CD14-positive monocyte (primary cell): ENCODE measurements at regions not wholly inside any gene's neighbourhood (a gene's known extent, or its start where the extent isn't known, plus 50 kb on each side); places are given as distances from the start of the nearest gene placed in this dataset.

ENCODE experiments used
- DNase-seq, 3 donors: peaks; one replicate each; pipeline ENCODE4 v3.0.0-alpha.2; 2011 to 2022
- H2AFZ ChIP-seq: 2 replicates; pipeline ENCODE4 v1.6.0; 2012; ENCODE audit warnings: mild to moderate bottlenecking, low read depth, low read length, inconsistent platforms; ENCODE audit not compliant: insufficient read depth, poor library complexity, severe bottlenecking
- H3K27ac ChIP-seq, 2 donors: 1 replicate in 1 of 2; 2 replicates in 1 of 2; pipeline ENCODE4 v1.5.1; 2012 to 2013; ENCODE audit warnings: low read length in 2 of 2, control low read depth in 1 of 2, inconsistent platforms in 1 of 2, low read depth in 1 of 2, mild to moderate bottlenecking in 1 of 2
- H3K27me3 ChIP-seq, 2 donors: one replicate each; pipeline versions ENCODE4 v1.6.0 to v1.6.1; 2011 to 2013; ENCODE audit warnings: low read length in 2 of 2; ENCODE audit not compliant: control insufficient read depth in 2 of 2, insufficient read depth in 2 of 2
- H3K36me3 ChIP-seq, 2 donors: replicated peaks in 1 of 2; 1 replicate in 1 of 2; 2 replicates in 1 of 2; pipeline versions ENCODE4 v1.5.1 to v1.6.1; 2012 to 2013; ENCODE audit warnings: low read length in 2 of 2, control low read depth in 1 of 2, inconsistent platforms in 1 of 2, mild to moderate bottlenecking in 1 of 2; ENCODE audit not compliant: insufficient read depth in 2 of 2, control insufficient read depth in 1 of 2
- H3K4me1 ChIP-seq, 2 donors: 1 replicate in 1 of 2; 2 replicates in 1 of 2; pipeline versions ENCODE4 v1.5.1 to v1.6.1; 2012 to 2013; ENCODE audit warnings: low read length in 2 of 2, control low read depth in 1 of 2, inconsistent platforms in 1 of 2, mild to moderate bottlenecking in 1 of 2, moderate library complexity in 1 of 2; ENCODE audit not compliant: insufficient read depth in 2 of 2, control insufficient read depth in 1 of 2
- H3K4me2 ChIP-seq: replicated peaks from 2 replicates; pipeline ENCODE3; 2012; ENCODE audit warnings: low read length, moderate library complexity, mild to moderate bottlenecking; ENCODE audit not compliant: poor library complexity, severe bottlenecking; ENCODE audit errors: extremely low read depth
- H3K4me3 ChIP-seq, 3 experiments: fragments of 200-600 bp in 1 of 3; sonication (generic) in 1 of 3; replicated peaks in 1 of 3; 1 replicate in 2 of 3; 2 replicates in 1 of 3; pipeline ENCODE4 v1.5.1; 2011 to 2013; ENCODE audit warnings: low read length in 3 of 3, mild to moderate bottlenecking in 3 of 3, control low read depth in 2 of 3, low read depth in 2 of 3, inconsistent platforms in 1 of 3, moderate library complexity in 1 of 3
- H3K79me2 ChIP-seq: 2 replicates; pipeline ENCODE4 v1.6.0; 2012; ENCODE audit warnings: mild to moderate bottlenecking, control low read depth, inconsistent platforms, low read length, moderate library complexity; ENCODE audit not compliant: insufficient read depth
- H3K9ac ChIP-seq: 2 replicates; pipeline ENCODE4 v1.6.0; 2017; ENCODE audit warnings: low read length, mild to moderate bottlenecking; ENCODE audit not compliant: insufficient read depth, poor library complexity, severe bottlenecking
- H3K9me3 ChIP-seq, 2 donors: replicated peaks in 1 of 2; 1 replicate in 1 of 2; 2 replicates in 1 of 2; pipeline versions ENCODE4 v1.5.1 to v1.6.1; 2012 to 2013; ENCODE audit warnings: low read length in 2 of 2, control low read depth in 1 of 2; ENCODE audit not compliant: control insufficient read depth in 1 of 2, insufficient read depth in 1 of 2
- H4K20me1 ChIP-seq: 2 replicates; pipeline ENCODE4 v1.6.0; 2012; ENCODE audit warnings: mild to moderate bottlenecking, low read length, control low read depth, moderate library complexity; ENCODE audit not compliant: insufficient read depth
- H3K27ac Mint-ChIP-seq, 7 donors: one replicate each; pipeline ENCODE4 v1.8.0; 2020; ENCODE audit warnings: mild to moderate bottlenecking in 7 of 7, mixed read lengths in 7 of 7, moderate library complexity in 6 of 7, inconsistent platforms in 2 of 7
- H3K27me3 Mint-ChIP-seq, 3 donors: one replicate each; pipeline ENCODE4 v1.8.0; 2021 to 2022; ENCODE audit warnings: low read depth in 3 of 3, mild to moderate bottlenecking in 3 of 3, mixed read lengths in 3 of 3, moderate library complexity in 3 of 3, inconsistent platforms in 1 of 3
- H3K36me3 Mint-ChIP-seq, 2 donors: one replicate each; pipeline ENCODE4 v1.8.0; 2020; ENCODE audit warnings: mixed read lengths in 2 of 2, inconsistent platforms in 1 of 2, mild to moderate bottlenecking in 1 of 2
- H3K4me1 Mint-ChIP-seq: one replicate; pipeline ENCODE4 v1.8.0; 2020; ENCODE audit warnings: mild to moderate bottlenecking, mixed read lengths
- H3K4me3 Mint-ChIP-seq, 2 donors: one replicate each; pipeline ENCODE4 v1.8.0; 2020; ENCODE audit warnings: mild to moderate bottlenecking in 2 of 2, mixed read lengths in 2 of 2, moderate library complexity in 1 of 2
- H3K9me3 Mint-ChIP-seq, 7 donors: one replicate each; pipeline ENCODE4 v1.8.0; 2020 to 2022; ENCODE audit warnings: mixed read lengths in 7 of 7, mild to moderate bottlenecking in 6 of 7, moderate library complexity in 6 of 7, inconsistent platforms in 2 of 7
- CTCF ChIP-seq: fragments of 200-600 bp; IDR thresholded peaks from one replicate; pipeline ENCODE4 v1.8.0; 2022; ENCODE audit warnings: antibody characterized with exemption, mild to moderate bottlenecking
- WGBS: methylation state at CpG from one replicate; pipeline ENCODE4 v1.1.5; 2013; ENCODE audit warnings: missing lambda C conversion rate; ENCODE audit not compliant: insufficient coverage; 5-methylcytosine and 5-hydroxymethylcytosine counted together
- intact Hi-C, 2 donors: fragments of 100-400 bp; cut with micrococcal nuclease; formaldehyde crosslinking; loops; one replicate each; pipeline versions ENCODE4 v1.15.0 to v1.15.1; 2023

- Histone ChIP-seq H3K4me3 (no peak overlapping the region), H3K9ac (no peak overlapping the region), H3K27ac (no peak overlapping the region), H4K20me1 (no peaks in the 10 kb centered on the region), H3K79me2 (no peaks in the 10 kb centered on the region), H3K9me3 (no peaks in the 10 kb centered on the region), H3K4me1 (no peaks in the 10 kb centered on the region), H2AFZ (no peak overlapping the region), H3K4me2 (no peak overlapping the region), H3K27me3 (no peaks in the 10 kb centered on the region), H3K36me3 (no peaks in the 10 kb centered on the region)
- H3K27ac Mint-ChIP-seq, result no peak overlapping the region
- no peak overlapping the region for H3K4me3 Mint-ChIP-seq
- no peak for TF ChIP-seq CTCF
- intact Hi-C loops, result no loop called here
- H3K36me3 Mint-ChIP-seq, result no peaks in the 10 kb centered on the region
- H3K27me3 Mint-ChIP-seq, result no peaks in the 10 kb centered on the region
- no peaks in the 10 kb centered on the region for H3K4me1 Mint-ChIP-seq
- peaks cover 0 to 4% (median 0%) of the 10 kb centered on the region in 7 donors for H3K9me3 Mint-ChIP-seq
- no peak for DNase-seq
Measured at GRCh38 chrX:30943984-30944383, 54.9 kb upstream of the TAB3 start.

GRCh38 chrX:30941898-30942297, 52.8 kb upstream of the TAB3 start:
- Histone ChIP-seq H3K27ac (no peak overlapping the region), H2AFZ (no peak overlapping the region), H3K4me1 (no peaks in the 10 kb centered on the region), H3K79me2 (no peaks in the 10 kb centered on the region), H3K36me3 (no peaks in the 10 kb centered on the region), H3K9me3 (no peaks in the 10 kb centered on the region), H3K4me2 (no peak overlapping the region), H3K9ac (no peak overlapping the region), H4K20me1 (no peaks in the 10 kb centered on the region), H3K4me3 (no peak overlapping the region), H3K27me3 (no peaks in the 10 kb centered on the region)
- Mint-ChIP-seq H3K4me3 (no peak overlapping the region), H3K36me3 (no peaks in the 10 kb centered on the region), H3K4me1 (no peaks in the 10 kb centered on the region), H3K27ac (no peak overlapping the region), H3K9me3 (peaks cover 0 to 4% (median 0%) of the 10 kb centered on the region in 7 donors), H3K27me3 (no peaks in the 10 kb centered on the region)
- DNase-seq, result no peak
- intact Hi-C loops, result no loop called here
- no peak for TF ChIP-seq CTCF
- WGBS, result no CpG with 5 or more reads among the region's 1 CpG
